K562 (cell line): ENCODE measurements at regions not wholly inside any gene's neighbourhood (a gene's known extent, or its start where the extent isn't known, plus 50 kb on each side); places are given as distances from the start of the nearest gene placed in this dataset.

Source experiments
- ATAC-seq: fragments of 200-7000 bp; cut with Tn5 transposase; 3 replicates; pipeline ENCODE4 v1.9.1; 2020; ENCODE audit warnings: moderate library complexity
- BruUV-seq: library from RNA; stranded (reverse); fragments of 400-500 nt; replicated peaks from 2 replicates; lab custom pipeline; 2021; lab: Mats Ljungman, UMichigan
- CTCF ChIA-PET: fragments of 300-600 bp; formaldehyde crosslinking; extraction: SDS; loops from one replicate; lab custom pipeline; 2021; ENCODE audit warnings: low intra/inter-chr PET ratio; lab: Yijun Ruan, JAX
- POLR2A ChIA-PET: fragments of 300-600, 350-650 bp; sonication (Branson Sonifier 250); formaldehyde crosslinking; extraction: SDS; loops from one replicate; lab custom pipeline; 2021; ENCODE audit warnings: antibody characterized with exemption, inconsistent platforms; lab: Yijun Ruan, JAX
- DNase-seq, 4 experiments: peaks; one replicate each; pipeline versions ENCODE4 v3.0.0 to v3.0.0-alpha.2; 2011 to 2018; ENCODE audit warnings: low spot score in 3 of 4, mixed read lengths in 3 of 4; ENCODE audit errors: extremely low read depth in 1 of 4
- FAIRE-seq: peaks from 2 replicates; lab custom pipeline; 2011; peaks lifted over from hg19 to GRCh38; lab: Jason Lieb, UNC
- H2AFZ ChIP-seq: 2 replicates; pipeline ENCODE4 v1.6.0; 2011; ENCODE audit warnings: low read depth, low read length, control low read depth, inconsistent platforms
- H3K27ac ChIP-seq: fragments of 200-600 bp; 3 replicates; pipeline ENCODE4 v1.8.0; 2011; ENCODE audit warnings: low read depth, mild to moderate bottlenecking, control low read depth, inconsistent platforms, low read length, moderate library complexity, mixed read lengths; ENCODE audit errors: extremely low read depth
- H3K27me3 ChIP-seq, 2 experiments: fragments of 300-600 bp in 1 of 2; 2 replicates in 1 of 2; 3 replicates in 1 of 2; pipeline versions ENCODE4 v1.6.0 to v1.8.0; 2011; ENCODE audit warnings: inconsistent platforms in 2 of 2, low read length in 2 of 2, mild to moderate bottlenecking in 1 of 2, mixed read lengths in 1 of 2, moderate library complexity in 1 of 2; ENCODE audit not compliant: control insufficient read depth in 2 of 2, insufficient read depth in 2 of 2
- H3K36me3 ChIP-seq: fragments of 300-600 bp; 3 replicates; pipeline ENCODE4 v1.8.0; 2011; ENCODE audit warnings: mild to moderate bottlenecking, low read length, inconsistent platforms; ENCODE audit not compliant: control insufficient read depth, insufficient read depth
- H3K4me1 ChIP-seq, 2 experiments: fragments of 200-600 bp in 1 of 2; replicated peaks in 1 of 2; 2 replicates in 1 of 2; 3 replicates in 1 of 2; pipeline versions ENCODE4 v1.5.1 to v1.8.0; 2011; ENCODE audit warnings: inconsistent platforms in 2 of 2, low read length in 2 of 2, mild to moderate bottlenecking in 1 of 2, mixed read lengths in 1 of 2, moderate library complexity in 1 of 2; ENCODE audit not compliant: control insufficient read depth in 2 of 2, insufficient read depth in 2 of 2
- H3K4me2 ChIP-seq: 2 replicates; pipeline ENCODE4 v1.6.1; 2011; ENCODE audit warnings: low read length, control low read depth, inconsistent platforms, mixed read lengths; ENCODE audit not compliant: insufficient read depth
- H3K4me3 ChIP-seq: fragments of 200-600 bp; sonication (generic), shearing (Covaris generic); 2 replicates; pipeline ENCODE4 v1.5.1; 2016; ENCODE audit warnings: control low read depth, inconsistent platforms
- H3K79me2 ChIP-seq: fragments of 200-600 bp; 3 replicates; pipeline ENCODE4 v1.8.0; 2011; ENCODE audit warnings: low read length, inconsistent platforms; ENCODE audit not compliant: control insufficient read depth, insufficient read depth
- H3K9ac ChIP-seq, 2 experiments: 2 replicates each; pipeline versions ENCODE4 v1.6.0 to v1.6.1; 2011; ENCODE audit warnings: low read depth in 2 of 2, low read length in 2 of 2, control low read depth in 1 of 2, inconsistent platforms in 1 of 2, mild to moderate bottlenecking in 1 of 2, mixed read lengths in 1 of 2; ENCODE audit not compliant: insufficient read depth in 1 of 2
- H3K9me1 ChIP-seq: one replicate; pipeline ENCODE4 v1.6.0; 2011; ENCODE audit warnings: inconsistent platforms, mild to moderate bottlenecking, low read length, moderate library complexity; ENCODE audit not compliant: control insufficient read depth, insufficient read depth
- H3K9me3 ChIP-seq: replicated peaks from 2 replicates; pipeline ENCODE4 v1.5.1; 2011; ENCODE audit warnings: low read depth, low read length, inconsistent platforms; ENCODE audit not compliant: control insufficient read depth, insufficient read depth
- H4K20me1 ChIP-seq: replicated peaks from 2 replicates; pipeline ENCODE4 v1.6.1; 2011; ENCODE audit warnings: low read length, inconsistent platforms, mixed read lengths; ENCODE audit not compliant: control insufficient read depth, insufficient read depth
- GTF2E2 ChIP-seq: fragments of 200-800 bp; sonication (Bioruptor generic); IDR thresholded peaks from 2 replicates; pipeline ENCODE4 v1.6.1; 2016; ENCODE audit warnings: missing genetic modification characterization, missing compliant biosample characterization
- RAD21 ChIP-seq, 2 experiments: fragments of 250-450 bp in 1 of 2; fragments of 450-650 bp in 1 of 2; sonication (Bioruptor Pico) in 1 of 2; formaldehyde crosslinking in 1 of 2; IDR thresholded peaks in 1 of 2; conservative IDR thresholded peaks in 1 of 2; 2 replicates each; pipeline versions ENCODE4 v1.4.0 to v1.8.0; 2020 to 2022; ENCODE audit warnings: mild to moderate bottlenecking in 2 of 2, moderate library complexity in 1 of 2
- SAFB ChIP-seq: fragments of 200-400 bp; formaldehyde crosslinking; IDR thresholded peaks from 2 replicates; pipeline ENCODE4 v1.6.1; 2017; ENCODE audit warnings: low read depth, low read length, borderline replicate concordance
- SMAD4 ChIP-seq: fragments of 250-450 bp; sonication (Bioruptor Pico); conservative IDR thresholded peaks from 2 replicates; pipeline ENCODE4 v1.8.0; 2021; ENCODE audit warnings: inconsistent platforms, mild to moderate bottlenecking, moderate library complexity
- XRCC3 ChIP-seq: fragments of 450-650 bp; IDR thresholded peaks from 2 replicates; pipeline ENCODE4 v1.6.1; 2017; ENCODE audit warnings: mild to moderate bottlenecking, moderate library complexity
- YBX1 ChIP-seq: fragments of 450-650 bp; IDR thresholded peaks from 2 replicates; pipeline ENCODE4 v1.7.1; 2016; ENCODE audit warnings: mild to moderate bottlenecking
- WGBS: fragments of 100-300 bp; shearing (Covaris generic); methylation state at CpG from one replicate; pipeline ENCODE4 v1.1.6; 2016; ENCODE audit warnings: low coverage, mixed read lengths; ENCODE audit not compliant: insufficient coverage; ENCODE audit errors: missing lambda C conversion rate; 5-methylcytosine and 5-hydroxymethylcytosine counted together
- in situ Hi-C: fragments of 300-500 bp; cut with MboI; formaldehyde crosslinking; loops from 4 replicates; pipeline ENCODE4 v1.15.0; 2018; ENCODE audit warnings: inconsistent platforms, mixed read lengths
- intact Hi-C: fragments of 100-400 bp; cut with micrococcal nuclease; formaldehyde crosslinking; loops from 2 replicates; pipeline ENCODE4 v1.14.2; 2022
- TF ChIP-seq, protein P1 (sequence below): fragments of 250-450 bp; sonication (Bioruptor Pico); IDR thresholded peaks from 2 replicates; pipeline ENCODE4 v1.8.0; 2022; ENCODE audit warnings: moderate library complexity, mild to moderate bottlenecking, inconsistent platforms

DNA sequence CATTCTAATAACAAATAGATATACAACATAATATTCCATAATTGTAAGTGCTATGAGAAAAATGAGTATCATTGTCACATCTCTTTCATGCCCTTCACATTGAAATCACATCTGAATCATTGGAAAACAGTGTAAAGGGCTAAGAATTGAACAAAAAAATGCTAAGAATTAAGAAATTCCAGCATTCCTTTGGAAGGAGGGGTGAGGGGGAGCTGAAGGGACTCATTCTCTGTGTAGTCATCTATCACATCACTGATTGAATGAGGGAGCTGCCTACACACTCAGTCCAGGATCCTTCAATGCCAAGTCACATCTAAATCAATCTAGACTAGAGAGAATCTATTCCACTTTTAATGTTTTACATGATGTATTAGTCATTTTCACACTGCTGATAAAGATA is 286.6 kb downstream of the DTWD2 start (continued):
- TF ChIP-seq YBX1, result no peak

DNA sequence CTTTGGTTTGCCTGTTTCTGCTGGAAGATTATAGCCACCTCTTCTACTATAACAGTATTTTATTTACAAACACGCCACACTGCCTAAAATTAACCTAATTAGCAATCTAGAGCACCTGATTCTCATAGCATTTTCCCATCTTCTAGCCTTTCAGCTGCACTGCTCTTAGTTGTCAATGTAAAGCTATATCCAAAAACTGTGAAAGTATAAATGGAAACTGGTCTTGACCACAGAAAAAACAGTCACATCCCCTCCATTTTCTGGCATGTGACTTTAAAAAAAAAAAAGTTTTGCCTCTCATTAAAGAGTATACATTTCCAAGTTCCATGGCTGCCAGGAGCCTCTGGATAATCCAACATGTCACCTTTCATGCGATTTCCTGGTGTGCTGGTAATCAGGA is 287.8 kb downstream of the DTWD2 start:
- BruUV-seq, result no TSS peak
- in situ Hi-C loops (no loop called here), intact Hi-C loops (no loop called here)
- TF ChIP-seq GTF2E2 (tag), result no peak
- TF ChIP-seq, protein P1, sequence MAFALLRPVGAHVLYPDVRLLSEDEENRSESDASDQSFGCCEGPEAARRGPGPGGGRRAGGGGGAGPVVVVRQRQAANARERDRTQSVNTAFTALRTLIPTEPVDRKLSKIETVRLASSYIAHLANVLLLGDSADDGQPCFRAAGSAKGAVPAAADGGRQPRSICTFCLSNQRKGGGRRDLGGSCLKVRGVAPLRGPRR (CRISPR knock-in tag), result no peak
- Histone ChIP-seq H3K27me3 (no peaks in the 10 kb centered on the region), H3K4me2 (no peak overlapping the region), H2AFZ (no peak overlapping the region), H4K20me1 (no peaks in the 10 kb centered on the region), H3K9me1 (no peaks in the 10 kb centered on the region), H3K4me1 (no peaks in the 10 kb centered on the region), H3K36me3 (no peaks in the 10 kb centered on the region), H3K9ac (no peak overlapping the region), H3K4me3 (no peak overlapping the region), H3K79me2 (no peaks in the 10 kb centered on the region), H3K27ac (no peak overlapping the region), H3K9me3 (no peaks in the 10 kb centered on the region)
- ChIA-PET POLR2A (no interaction called here), CTCF (no interaction called here)
- FAIRE-seq (no peak), ATAC-seq (no peak), DNase-seq (no peak)
- 6% methylated on average over 2 of the region's 2 CpGs for WGBS

DNA sequence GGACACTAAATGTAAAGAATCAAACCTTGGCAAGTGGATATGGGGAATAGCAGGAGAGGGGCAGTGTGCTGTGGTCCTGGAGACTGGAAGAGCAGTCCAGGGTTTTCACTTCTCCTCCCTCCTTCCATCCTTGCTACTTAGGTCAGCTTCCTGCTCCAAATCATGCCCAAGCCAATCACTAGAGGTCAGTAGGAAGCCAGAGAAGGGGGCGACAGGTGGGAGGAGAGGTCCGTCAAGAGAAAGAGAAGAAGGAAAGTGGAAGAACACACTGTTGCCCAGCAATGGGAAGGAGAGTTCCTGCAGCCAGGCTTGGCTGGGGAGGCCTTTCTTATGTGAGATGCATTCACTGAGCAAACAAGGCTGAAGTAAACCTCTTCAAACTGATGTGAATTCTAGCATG is 289.6 kb downstream of the DTWD2 start:
- TF ChIP-seq SAFB (no peak), RAD21 (CRISPR knock-in tag; conservative IDR thresholded peaks at IDR 0.05 in 1 of 2, IDR thresholded peaks at IDR 0.05 in 1 of 2) (0 out of 4 replicates have a peak, but pooled peaks of 1 of the 2 experiments have one; percentile 13), SMAD4 (CRISPR knock-in tag) (no peak), XRCC3 (no peak)
- 0% methylated on average over 2 of the region's 2 CpGs for WGBS
- in situ Hi-C loops, result no loop called here
- DNase-seq, result no peak
- no peak for FAIRE-seq
- CTCF ChIA-PET, result no interaction called here
- H3K27me3 ChIP-seq, result no peaks in the 10 kb centered on the region
- H3K4me1 ChIP-seq, result no peaks in the 10 kb centered on the region
- H2AFZ ChIP-seq, result no peak overlapping the region
- no peak overlapping the region for H3K4me3 ChIP-seq
- POLR2A ChIA-PET, result no interaction called here
- intact Hi-C loops, result no loop called here
- ATAC-seq, result no peak
- BruUV-seq, result no TSS peak
- no peak overlapping the region for H3K27ac ChIP-seq
- H3K9ac ChIP-seq, result no peak overlapping the region
- H3K79me2 ChIP-seq, result no peaks in the 10 kb centered on the region
- no peaks in the 10 kb centered on the region for H3K36me3 ChIP-seq
- no peak overlapping the region for H3K4me2 ChIP-seq
- H4K20me1 ChIP-seq, result no peaks in the 10 kb centered on the region
- no peaks in the 10 kb centered on the region for H3K9me1 ChIP-seq
- H3K9me3 ChIP-seq, result no peaks in the 10 kb centered on the region
